ENCODE measurements at regions not wholly inside any gene's neighbourhood (a gene's known extent, or its start where the extent isn't known, plus 50 kb on each side); places are given as distances from the start of the nearest gene placed in this dataset.

DNA sequence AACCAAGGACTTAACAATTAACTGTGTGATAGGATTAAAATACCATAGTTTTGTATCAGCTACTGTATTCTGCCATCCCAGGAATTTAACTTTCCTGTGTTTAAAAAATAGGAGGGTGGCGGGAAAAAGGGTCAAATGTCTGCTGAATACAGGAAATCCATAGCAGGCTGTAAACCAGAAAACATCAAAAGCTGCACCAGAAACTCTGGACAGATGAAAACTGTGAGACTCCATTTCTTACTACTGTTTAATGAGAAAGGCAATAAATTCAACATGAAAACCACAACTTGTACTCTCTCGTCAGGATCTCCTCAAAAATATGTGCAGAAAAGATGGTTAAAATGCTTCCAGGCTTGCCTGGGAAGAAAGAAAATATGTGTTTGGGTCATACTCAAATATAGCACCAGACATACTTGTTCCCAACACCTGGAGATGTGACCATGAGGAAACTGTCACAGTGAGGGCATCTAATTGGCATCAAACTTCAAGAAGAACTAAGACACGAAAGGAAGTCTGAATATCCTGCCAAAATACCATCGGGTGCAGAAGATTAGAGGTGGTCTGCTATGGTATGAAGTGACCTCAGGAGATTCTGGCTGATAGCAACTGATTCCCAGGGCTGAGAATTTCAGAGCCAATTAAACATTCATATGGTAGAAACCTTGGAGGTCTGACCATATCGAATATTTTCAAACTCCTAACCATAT, 164.7 kb upstream of the TARS1 start:
- no peak overlapping the region for H3K4me3 ChIP-seq (replicated peaks; ENCODE audit: low read depth, low read length)
- TF ChIP-seq, protein P1, sequence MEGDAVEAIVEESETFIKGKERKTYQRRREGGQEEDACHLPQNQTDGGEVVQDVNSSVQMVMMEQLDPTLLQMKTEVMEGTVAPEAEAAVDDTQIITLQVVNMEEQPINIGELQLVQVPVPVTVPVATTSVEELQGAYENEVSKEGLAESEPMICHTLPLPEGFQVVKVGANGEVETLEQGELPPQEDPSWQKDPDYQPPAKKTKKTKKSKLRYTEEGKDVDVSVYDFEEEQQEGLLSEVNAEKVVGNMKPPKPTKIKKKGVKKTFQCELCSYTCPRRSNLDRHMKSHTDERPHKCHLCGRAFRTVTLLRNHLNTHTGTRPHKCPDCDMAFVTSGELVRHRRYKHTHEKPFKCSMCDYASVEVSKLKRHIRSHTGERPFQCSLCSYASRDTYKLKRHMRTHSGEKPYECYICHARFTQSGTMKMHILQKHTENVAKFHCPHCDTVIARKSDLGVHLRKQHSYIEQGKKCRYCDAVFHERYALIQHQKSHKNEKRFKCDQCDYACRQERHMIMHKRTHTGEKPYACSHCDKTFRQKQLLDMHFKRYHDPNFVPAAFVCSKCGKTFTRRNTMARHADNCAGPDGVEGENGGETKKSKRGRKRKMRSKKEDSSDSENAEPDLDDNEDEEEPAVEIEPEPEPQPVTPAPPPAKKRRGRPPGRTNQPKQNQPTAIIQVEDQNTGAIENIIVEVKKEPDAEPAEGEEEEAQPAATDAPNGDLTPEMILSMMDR (IDR thresholded peaks at IDR 0.05; ENCODE audit: low read length, missing control alignments), result no peak
- peak; percentile 15 for DNase-seq (ENCODE audit: low read depth)

DNA sequence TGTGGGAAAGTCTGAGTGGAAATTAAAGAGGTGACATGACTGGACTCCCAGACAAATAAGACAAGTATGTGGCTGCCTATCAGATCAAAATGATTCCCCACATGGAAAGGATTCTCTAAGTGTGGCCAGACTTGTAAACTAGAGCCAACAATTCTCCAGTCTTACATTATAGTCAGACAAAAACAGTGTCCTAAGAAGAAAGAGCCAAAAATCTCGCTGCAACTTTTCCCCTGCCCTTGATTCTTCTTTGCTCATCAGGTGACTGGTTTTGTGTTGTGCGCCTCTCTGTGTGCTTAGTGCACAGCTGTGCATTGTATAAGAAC, 164.2 kb upstream of the TARS1 start:
- no peak for DNase-seq (ENCODE audit: low read depth)
- TF ChIP-seq, protein P1 (IDR thresholded peaks at IDR 0.05; ENCODE audit: low read length, missing control alignments), result no peak

DNA sequence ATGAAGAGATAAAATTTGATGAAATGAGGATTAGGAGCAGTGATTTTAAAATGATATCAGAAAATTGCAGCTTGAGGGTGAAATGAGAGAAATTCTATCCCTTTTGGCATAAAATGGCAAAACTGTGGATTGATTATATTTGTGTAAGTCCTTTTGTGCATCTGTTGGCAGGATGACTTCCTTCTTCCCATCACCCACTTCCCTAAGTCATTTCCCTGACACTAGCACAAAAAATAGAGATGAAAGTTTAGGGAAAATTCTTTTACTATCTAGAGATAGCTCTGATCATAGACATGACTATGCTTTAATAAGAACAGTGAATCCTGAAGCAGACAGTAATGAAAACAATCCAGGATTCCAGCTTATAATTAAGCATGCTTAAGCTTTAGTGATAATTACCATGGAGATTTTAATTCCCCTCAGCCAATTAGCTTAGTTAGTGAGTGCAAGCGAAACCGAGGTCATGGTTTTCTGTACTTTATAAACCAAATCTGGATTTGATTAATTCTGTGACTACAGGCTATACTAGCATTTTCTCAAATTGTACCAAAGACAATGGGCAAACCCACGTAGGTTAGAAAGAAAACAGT, 163.6 kb upstream of the TARS1 start:
- no peak overlapping the region for H3K4me3 ChIP-seq (replicated peaks; ENCODE audit: low read depth, low read length)
- TF ChIP-seq, protein P1 (IDR thresholded peaks at IDR 0.05; ENCODE audit: low read length, missing control alignments), result no peak
- DNase-seq (ENCODE audit: low read depth), result no peak

More for the DNA sequence above, 164.2 kb upstream of the TARS1 start:
- no peak overlapping the region for H3K4me3 ChIP-seq (replicated peaks; ENCODE audit: low read depth, low read length)

DNA sequence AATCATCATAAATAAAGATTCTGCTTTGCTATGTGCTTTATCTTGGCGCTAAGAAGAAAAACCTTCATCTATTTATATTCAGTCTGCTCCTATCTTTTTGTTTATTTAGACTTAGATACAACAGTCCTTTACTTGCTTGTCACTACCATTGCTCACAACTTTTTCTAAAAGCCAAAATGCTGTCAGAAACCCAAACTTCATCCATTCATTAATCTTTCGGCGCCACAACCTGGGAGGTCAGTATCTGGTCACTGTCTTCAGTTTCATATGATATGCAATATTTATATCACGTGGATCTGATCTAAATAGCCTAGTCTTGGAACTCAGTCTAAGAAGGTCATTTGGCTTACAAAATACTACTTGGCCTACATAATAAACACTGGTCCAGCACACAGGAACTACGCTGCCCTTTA, 159.3 kb upstream of the TARS1 start:
- peak; percentile 16 for DNase-seq (ENCODE audit: low read depth)
- TF ChIP-seq, protein P1 (IDR thresholded peaks at IDR 0.05; ENCODE audit: low read length, missing control alignments), result no peak
- no peak overlapping the region for H3K4me3 ChIP-seq (replicated peaks; ENCODE audit: low read depth, low read length)

DNA sequence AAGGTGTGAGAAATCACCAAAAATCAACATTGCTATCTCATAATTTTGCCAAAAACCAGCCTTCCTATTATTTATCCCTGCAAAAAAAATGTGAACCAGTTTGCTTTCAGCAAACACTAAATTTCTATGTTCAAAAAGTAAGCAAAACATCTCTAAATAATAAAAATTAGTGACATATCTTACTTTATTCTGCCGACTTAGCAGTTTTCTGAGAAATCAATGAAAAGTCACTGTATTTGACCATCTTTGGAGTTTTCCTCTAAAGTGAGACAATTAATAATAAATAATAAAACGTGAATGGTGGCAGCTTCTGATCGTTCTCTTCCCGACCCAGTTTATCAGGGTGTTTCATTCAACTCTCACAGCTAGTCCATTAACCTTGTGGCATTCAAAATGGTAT, 158.6 kb upstream of the TARS1 start:
- no peak for DNase-seq (ENCODE audit: low read depth)
- H3K4me3 ChIP-seq (replicated peaks; ENCODE audit: low read depth, low read length), result no peak overlapping the region
- TF ChIP-seq, protein P1 (IDR thresholded peaks at IDR 0.05; ENCODE audit: low read length, missing control alignments), result no peak

DNA sequence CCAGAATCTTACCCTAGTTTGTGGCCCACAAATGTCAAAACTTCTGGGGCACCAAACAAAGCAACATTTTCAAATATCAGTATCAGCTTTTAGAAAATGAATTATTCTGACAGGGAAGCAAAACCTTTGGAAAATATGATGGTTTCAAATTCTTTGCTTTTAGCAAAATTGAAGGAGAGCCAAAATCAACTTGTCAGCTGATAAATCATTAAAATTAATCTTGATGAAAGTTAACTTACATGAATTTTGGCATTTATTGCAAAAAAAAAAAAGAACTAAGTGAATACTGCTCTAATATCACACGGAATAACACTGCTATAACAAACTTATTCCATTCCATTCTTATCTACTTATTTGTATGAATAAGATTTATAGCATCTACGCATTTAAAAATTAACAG, 158.1 kb upstream of the TARS1 start:
- no peak overlapping the region for H3K4me3 ChIP-seq (replicated peaks; ENCODE audit: low read depth, low read length)

More for the DNA sequence above, 158.1 kb upstream of the TARS1 start:
- DNase-seq (ENCODE audit: low read depth), result no peak
- TF ChIP-seq, protein P1 (IDR thresholded peaks at IDR 0.05; ENCODE audit: low read length, missing control alignments), result no peak
